DMS53 treated with DMSO at 0.1 percent for 48 hours (cell line): ENCODE measurements at regions not wholly inside any gene's neighbourhood (a gene's known extent, or its start where the extent isn't known, plus 50 kb on each side); places are given as distances from the start of the nearest gene placed in this dataset.

Experiments
- DNase-seq: peaks from one replicate; lab custom pipeline; 2025; ENCODE audit not compliant: unreplicated experiment; lab: John Stamatoyannopoulos, UW

DNA sequence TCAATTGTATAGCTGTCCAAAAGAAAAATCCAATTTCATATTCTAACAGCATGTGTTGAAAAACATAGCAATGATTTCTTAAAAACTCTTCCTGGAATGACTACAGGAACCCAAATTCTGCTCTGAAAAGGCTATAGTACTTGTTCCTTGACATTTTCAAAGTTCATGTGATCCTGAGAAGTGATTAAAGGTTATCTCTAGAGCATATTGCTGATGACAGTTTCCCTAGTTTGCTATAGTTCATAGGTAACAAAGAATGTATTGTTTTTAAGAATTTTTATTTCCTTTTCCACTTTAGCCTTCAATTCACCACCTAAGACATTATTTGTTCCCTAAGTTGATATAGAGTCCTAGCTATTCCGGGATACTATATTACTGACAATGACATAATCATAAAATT is 1614.6 kb downstream of the PCDH7 start:
- no peak for DNase-seq

DNA sequence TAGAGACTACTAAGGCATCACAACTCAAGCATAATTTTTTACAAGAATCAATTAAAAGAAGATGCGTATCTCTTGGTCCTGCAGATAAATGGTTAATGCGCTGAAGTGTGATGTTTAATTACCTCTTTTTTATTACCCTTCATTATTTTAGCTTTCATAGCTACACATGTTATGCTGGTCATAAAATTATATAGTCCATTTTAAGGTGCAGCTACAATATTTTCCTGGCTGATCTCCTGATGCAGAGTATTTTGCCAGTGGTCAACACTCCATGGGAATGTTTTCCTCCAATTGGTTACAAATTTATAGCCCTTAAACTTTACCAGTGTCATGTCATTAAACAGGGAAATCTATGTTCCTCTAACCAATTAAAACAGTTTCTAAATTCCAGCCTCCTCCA is 1617.2 kb downstream of the PCDH7 start:
- no peak for DNase-seq

DNA sequence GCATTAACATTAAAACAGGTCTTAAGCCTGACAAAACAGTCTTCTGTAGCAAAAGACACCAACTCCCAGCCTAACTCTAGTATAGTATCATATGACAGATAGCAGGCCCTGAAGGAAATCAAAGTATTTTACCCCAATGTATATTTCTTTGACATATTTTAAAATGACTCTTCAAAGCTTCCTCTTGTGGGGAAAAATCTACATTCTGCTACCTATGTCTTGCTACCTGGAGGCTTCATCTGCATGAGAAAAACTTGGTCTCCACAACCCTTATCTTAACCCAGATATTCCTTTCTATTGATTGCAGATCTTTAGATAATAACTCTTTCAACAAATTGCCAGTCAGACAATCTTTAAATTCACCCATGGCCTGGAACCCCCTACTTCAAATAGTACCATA is 1620.4 kb downstream of the PCDH7 start:
- no peak for DNase-seq

- peak; percentile 22 for DNase-seq
Measured at GRCh38 chr4:32341342-32341741, 1621.2 kb downstream of the PCDH7 start.

GRCh38 chr4:32342054-32342453 is 1621.9 kb downstream of the PCDH7 start:
- no peak for DNase-seq

DNA sequence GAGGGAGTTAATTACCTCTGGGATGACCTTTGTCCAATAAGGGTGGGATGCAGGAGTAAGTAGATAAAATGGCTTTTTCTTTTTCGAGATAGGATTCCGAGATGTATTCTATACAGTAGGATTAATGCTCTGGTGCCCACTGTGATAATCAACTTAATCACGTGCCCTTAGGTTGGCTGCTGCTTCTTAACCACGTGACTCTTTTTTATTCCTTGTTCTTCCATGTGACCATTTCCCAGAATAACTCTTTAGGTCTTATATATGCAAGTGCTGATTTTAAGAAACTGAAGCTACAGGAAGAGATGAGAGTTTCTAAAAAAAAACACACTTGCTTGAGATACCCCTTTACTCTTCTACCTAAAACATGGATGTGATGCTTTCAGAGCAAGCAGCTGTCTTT is 1628.9 kb downstream of the PCDH7 start:
- no peak for DNase-seq

DNA sequence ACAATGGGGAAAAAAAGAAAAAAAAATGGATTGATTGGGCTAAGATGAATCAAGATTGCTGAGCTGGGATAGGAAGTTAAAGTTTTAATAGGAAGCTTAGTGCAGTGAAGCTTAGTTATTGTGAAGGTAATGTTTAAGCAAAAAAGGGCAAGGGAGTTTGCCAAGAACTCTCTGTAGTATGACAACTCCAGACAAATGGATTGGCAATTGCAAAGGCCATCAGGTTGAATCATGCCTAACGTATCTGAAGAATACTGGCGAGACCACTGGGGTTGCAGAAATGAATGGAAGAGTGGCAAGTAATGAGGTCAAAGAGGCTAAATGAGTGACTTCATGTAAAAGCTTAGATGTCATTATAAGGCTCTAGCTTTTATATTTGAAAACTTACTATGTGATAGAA is 1654.0 kb downstream of the PCDH7 start:
- no peak for DNase-seq

- no peak for DNase-seq
Measured at GRCh38 chr4:32393806-32394205, 1673.6 kb downstream of the PCDH7 start.

DNA sequence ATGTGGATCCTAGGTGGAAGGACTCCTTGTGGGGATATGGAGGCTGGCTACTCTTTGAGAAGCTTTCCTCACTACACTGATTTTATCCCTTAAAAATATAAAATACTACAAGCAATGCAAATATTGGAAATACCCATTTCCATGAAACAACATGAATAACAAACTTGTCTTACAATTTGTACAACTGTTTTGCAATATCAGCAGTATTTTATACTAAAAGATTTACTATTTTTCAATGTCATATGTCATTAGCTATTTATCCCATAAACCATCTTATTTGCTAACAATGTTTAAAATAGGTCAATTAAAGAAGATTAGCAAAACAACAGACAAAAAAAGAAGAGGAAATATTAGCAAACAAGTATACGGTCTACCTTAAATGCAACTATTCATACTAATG is 1674.1 kb downstream of the PCDH7 start:
- no peak for DNase-seq

- no peak for DNase-seq
Measured at GRCh38 chr4:32396507-32397070, 1676.4 kb downstream of the PCDH7 start.

DNA sequence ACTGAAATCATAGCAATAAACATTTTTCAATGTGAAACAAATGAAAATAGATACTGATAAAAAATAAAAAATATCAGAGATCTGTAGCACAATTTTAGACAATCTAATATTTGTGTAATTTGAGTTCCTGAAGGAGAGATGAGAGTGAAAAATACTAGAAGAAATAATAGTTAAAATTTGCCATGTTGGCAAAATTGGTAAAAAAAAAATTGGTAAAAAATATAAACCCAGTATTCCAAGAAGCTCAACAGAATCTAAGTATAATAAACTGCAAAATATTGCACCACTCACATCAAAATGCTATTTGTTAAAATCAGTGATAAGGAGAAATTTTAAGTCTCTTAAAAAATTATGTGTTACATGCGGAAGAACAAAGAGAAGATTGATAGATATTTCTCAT is 1680.7 kb downstream of the PCDH7 start:
- no peak for DNase-seq

DNA sequence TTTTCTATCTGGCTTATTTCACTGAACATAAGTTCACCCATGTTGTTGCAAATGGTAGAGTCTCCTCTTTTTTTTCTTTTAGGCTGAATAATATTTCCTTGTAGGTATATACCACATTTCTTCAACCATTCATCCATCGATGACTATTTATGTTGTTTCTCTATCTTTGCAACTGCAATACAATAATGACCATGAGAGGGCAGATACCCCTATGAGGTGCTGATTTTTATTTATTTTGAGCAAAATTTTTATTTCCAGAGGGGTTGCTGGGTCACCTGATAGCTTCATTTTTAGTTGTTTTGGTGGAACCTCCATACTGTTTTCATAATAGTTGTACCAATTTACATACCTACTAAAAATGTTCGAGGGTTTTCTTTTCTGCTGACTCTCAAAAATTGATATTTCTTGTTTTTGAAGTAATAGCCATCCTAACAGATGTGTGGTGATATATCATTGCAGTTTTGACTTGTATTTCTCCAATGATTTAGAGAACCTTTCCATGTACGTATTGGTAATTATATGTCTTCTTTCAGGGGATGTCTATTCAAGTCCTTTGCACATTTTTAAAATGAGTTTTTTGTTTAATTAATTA is 1697.0 kb downstream of the PCDH7 start:
- no peak for DNase-seq

DNA sequence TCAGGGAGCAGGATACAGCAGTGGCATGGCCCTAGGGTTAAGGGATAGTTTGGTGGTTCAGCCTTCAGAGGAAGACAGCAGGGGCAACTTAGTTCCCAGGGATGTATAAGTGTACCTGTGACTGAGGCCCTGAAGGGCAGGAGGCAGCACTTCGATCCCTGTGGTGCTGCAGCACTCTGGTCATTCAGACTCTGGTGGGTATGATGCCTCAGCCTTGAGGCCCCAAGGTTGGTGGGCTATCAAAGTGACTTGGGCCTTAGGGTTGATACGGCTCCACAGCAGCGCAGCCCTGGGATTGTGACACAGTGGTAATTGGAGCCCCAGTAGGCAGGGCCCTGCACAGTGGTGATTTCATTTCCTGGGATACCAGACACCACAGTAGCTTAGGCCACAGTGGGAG is 1703.1 kb downstream of the PCDH7 start:
- no peak for DNase-seq

GRCh38 chr4:32425243-32425642 is 1705.1 kb downstream of the PCDH7 start:
- no peak for DNase-seq

GRCh38 chr4:32427566-32427965 is 1707.4 kb downstream of the PCDH7 start:
- no peak for DNase-seq

GRCh38 chr4:32429151-32429550 is 1709.0 kb downstream of the PCDH7 start:
- no peak for DNase-seq

- no peak for DNase-seq
Measured at GRCh38 chr4:32435308-32435707, 1715.1 kb downstream of the PCDH7 start.

GRCh38 chr4:32436816-32437215 is 1716.6 kb downstream of the PCDH7 start:
- no peak for DNase-seq

DNA sequence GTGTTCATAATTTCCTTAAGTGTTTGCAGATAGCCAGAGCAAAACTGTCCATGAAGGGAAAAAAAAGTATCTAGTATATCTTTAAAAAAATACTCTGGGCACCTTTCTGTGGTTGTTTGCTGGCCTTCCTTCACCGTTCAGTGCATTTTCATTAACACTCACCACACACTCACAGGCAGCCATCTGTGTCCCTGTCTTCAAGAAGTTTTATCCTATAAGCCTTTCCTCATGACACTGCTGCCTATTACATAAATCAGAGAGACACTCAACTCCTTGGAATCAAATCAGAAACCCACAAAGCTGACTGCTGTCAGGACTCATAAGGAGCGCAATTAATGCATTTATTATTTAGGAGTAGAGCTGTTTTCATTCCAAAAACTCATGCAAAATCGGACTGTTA is 1720.2 kb downstream of the PCDH7 start:
- DNase-seq, result no peak

GRCh38 chr4:32454482-32454881 is 1734.3 kb downstream of the PCDH7 start:
- DNase-seq, result no peak

GRCh38 chr4:32455231-32455630 is 1735.1 kb downstream of the PCDH7 start:
- no peak for DNase-seq

GRCh38 chr4:32460972-32461371 is 1740.8 kb downstream of the PCDH7 start:
- no peak for DNase-seq

- peak; percentile 16 for DNase-seq
Measured at GRCh38 chr4:32462944-32463343, 1742.8 kb downstream of the PCDH7 start.
